Panc1 (cell line): ENCODE measurements at regions not wholly inside any gene's neighbourhood (a gene's known extent, or its start where the extent isn't known, plus 50 kb on each side); places are given as distances from the start of the nearest gene placed in this dataset.
"Not testable (repeated sequence)": the region's sequence is repeated elsewhere in the genome, so short reads cannot be mapped to it uniquely, and the experiment has no call there.

Experiments
- ATAC-seq: fragments of 200-7000 bp; cut with Tn5 transposase; 2 replicates; pipeline ENCODE4 v1.9.1; 2020; ENCODE audit warnings: mild to moderate bottlenecking, moderate library complexity
- BruUV-seq: library from RNA; stranded (reverse); fragments of 400-500 nt; replicated peaks from 2 replicates; lab custom pipeline; 2021; lab: Mats Ljungman, UMichigan
- CTCF ChIA-PET: fragments of 300-600 bp; sonication (Branson Sonifier 250); formaldehyde crosslinking; loops from one replicate; lab custom pipeline; 2022; ENCODE audit warnings: antibody characterized with exemption; lab: Charles Lee
- POLR2A ChIA-PET: fragments of 300-600 bp; sonication (Branson Sonifier 250); formaldehyde crosslinking; loops from one replicate; lab custom pipeline; 2022; ENCODE audit warnings: antibody characterized with exemption; lab: Charles Lee
- DNase-seq: peaks from one replicate; pipeline ENCODE4 v3.0.0-alpha.2; 2010; ENCODE audit warnings: low read depth, low spot score
- H3K27ac ChIP-seq: 2 replicates; pipeline ENCODE4 v1.5.1; 2011; ENCODE audit warnings: mild to moderate bottlenecking, low read length, inconsistent platforms
- H3K27me3 ChIP-seq: fragments of 200-500 bp; sonication (Bioruptor generic); 2 replicates; pipeline ENCODE4 v1.6.0; 2014; ENCODE audit warnings: low read length, inconsistent platforms; ENCODE audit not compliant: control insufficient read depth, insufficient read depth
- H3K36me3 ChIP-seq: fragments of 200-500 bp; sonication (Bioruptor generic); 2 replicates; pipeline ENCODE4 v1.5.1; 2014; ENCODE audit warnings: inconsistent platforms, mild to moderate bottlenecking, low read length, moderate library complexity; ENCODE audit not compliant: control insufficient read depth, insufficient read depth
- H3K4me1 ChIP-seq: 2 replicates; pipeline ENCODE4 v1.5.1; 2011; ENCODE audit warnings: inconsistent platforms, mild to moderate bottlenecking, low read length, moderate library complexity; ENCODE audit not compliant: control insufficient read depth, insufficient read depth
- H3K4me3 ChIP-seq, 2 experiments: 2 replicates each; pipeline ENCODE4 v1.5.1; 2011 to 2012; ENCODE audit warnings: low read depth in 2 of 2, low read length in 2 of 2, mild to moderate bottlenecking in 2 of 2, inconsistent platforms in 1 of 2, moderate library complexity in 1 of 2
- H3K9me3 ChIP-seq: fragments of 200-500 bp; sonication (Bioruptor generic); 2 replicates; pipeline ENCODE4 v1.5.1; 2014; ENCODE audit warnings: low read depth, mild to moderate bottlenecking, inconsistent platforms, low read length, moderate library complexity; ENCODE audit not compliant: control insufficient read depth, insufficient read depth
- CTCF ChIP-seq: fragments of 450-650 bp; IDR thresholded peaks from 2 replicates; pipeline ENCODE4 v1.5.1; 2017; ENCODE audit warnings: mild to moderate bottlenecking
- POLR2AphosphoS5 ChIP-seq: IDR thresholded peaks from 2 replicates; pipeline ENCODE4 v1.6.1; 2012; ENCODE audit warnings: mild to moderate bottlenecking, low read depth, low read length, moderate library complexity
- REST ChIP-seq, 2 experiments: IDR thresholded peaks; 2 replicates each; pipeline ENCODE4 v1.6.1; 2011 to 2012; ENCODE audit warnings: low read depth in 2 of 2, control low read depth in 1 of 2, low read length in 1 of 2, mild to moderate bottlenecking in 1 of 2, moderate library complexity in 1 of 2; ENCODE audit not compliant: insufficient read depth in 1 of 2
- SIN3A ChIP-seq: IDR thresholded peaks from 2 replicates; pipeline ENCODE4 v1.6.1; 2012; ENCODE audit warnings: low read depth, mild to moderate bottlenecking, low read length, moderate library complexity, borderline replicate concordance; ENCODE audit not compliant: insufficient read depth
- TCF7L2 ChIP-seq: IDR thresholded peaks from 2 replicates; pipeline ENCODE4 v1.6.1; 2011; ENCODE audit warnings: mild to moderate bottlenecking, low read depth, low read length, inconsistent platforms
- in situ Hi-C: cut with HindIII; loops from 2 replicates; pipeline ENCODE4 v1.10.0; 2016; ENCODE audit warnings: low sequenced_read_pairs, low pct_unique_long_range_greater_than_20kb
- intact Hi-C: fragments of 100-400 bp; cut with micrococcal nuclease; formaldehyde crosslinking; loops from one replicate; pipeline ENCODE4 v1.10.0; 2022; ENCODE audit not compliant: unreplicated experiment

- intact Hi-C loops: loop anchor here (10.0 kb wide), 1 partner anchor 261 kb away; no protein-coding TSS in a partner anchor
Measured at GRCh38 chr3:191133359-191133758, 65.7 kb upstream of the OSTN start.

GRCh38 chr3:191131305-191131704 is 67.7 kb upstream of the OSTN start:
- H3K36me3 ChIP-seq: no peaks in the 10 kb centered on the region
- H3K27me3 ChIP-seq: no peaks in the 10 kb centered on the region
- TF ChIP-seq CTCF (no peak), POLR2AphosphoS5 (no peak), REST (IDR thresholded peaks at IDR 0.05; ENCODE audit: insufficient read depth in 1 of 2, low read depth in 2 of 2, low read length in 1 of 2) (no peak), TCF7L2 (no peak), SIN3A (no peak)
- in situ Hi-C loops: no loop called here
- no TSS peak for BruUV-seq
- ChIA-PET CTCF (interaction anchor here (0.6 kb wide), 1 partner anchor 1010 kb away, joined by 5 read pairs; no protein-coding TSS in a partner anchor), POLR2A (no interaction called here)
- DNase-seq: no peak
- ATAC-seq: no peak
- H3K9me3 ChIP-seq: peaks cover 4% of the 10 kb centered on the region; the same call in 1 of the 2 replicates
- no peak overlapping the region for H3K27ac ChIP-seq
- H3K4me3 ChIP-seq: no peak overlapping the region
- intact Hi-C loops: loop anchor here (10.0 kb wide), 1 partner anchor 263 kb away; no protein-coding TSS in a partner anchor
- H3K4me1 ChIP-seq: no peaks in the 10 kb centered on the region

More at GRCh38 chr3:191133359-191133758, 65.7 kb upstream of the OSTN start:
- TF ChIP-seq POLR2AphosphoS5: no peak
- TF ChIP-seq CTCF: no peak
- no peak for TF ChIP-seq REST (IDR thresholded peaks at IDR 0.05; ENCODE audit: insufficient read depth in 1 of 2, low read depth in 2 of 2, low read length in 1 of 2)
- no peak for TF ChIP-seq TCF7L2
- TF ChIP-seq SIN3A: no peak
- POLR2A ChIA-PET: no interaction called here
- H3K9me3 ChIP-seq: no peaks in the 10 kb centered on the region
- BruUV-seq: no TSS peak
- H3K4me1 ChIP-seq: no peaks in the 10 kb centered on the region
- DNase-seq: no peak
- no peaks in the 10 kb centered on the region for H3K36me3 ChIP-seq
- ATAC-seq: no peak
- CTCF ChIA-PET: no interaction called here
- no peak overlapping the region for H3K27ac ChIP-seq
- H3K4me3 ChIP-seq: no peak overlapping the region
- in situ Hi-C loops: no loop called here
- H3K27me3 ChIP-seq: no peaks in the 10 kb centered on the region

GRCh38 chr3:191124891-191125290 is 74.2 kb upstream of the OSTN start:
- H3K9me3 ChIP-seq, H3K36me3 ChIP-seq, intact Hi-C loops, H3K27ac ChIP-seq, CTCF ChIA-PET, BruUV-seq, ATAC-seq, POLR2A ChIA-PET, H3K27me3 ChIP-seq, H3K4me3 ChIP-seq, H3K4me1 ChIP-seq, DNase-seq, in situ Hi-C loops: not testable (repeated sequence)
